HFFc6 (cell line): ENCODE measurements at regions not wholly inside any gene's neighbourhood (a gene's known extent, or its start where the extent isn't known, plus 50 kb on each side); places are given as distances from the start of the nearest gene placed in this dataset.
"Not testable (repeated sequence)": the region's sequence is repeated elsewhere in the genome, so short reads cannot be mapped to it uniquely, and the experiment has no call there.

Experiments
- DNase-seq: peaks from one replicate; pipeline ENCODE4 v3.0.0-alpha.2; 2018
- H3K27ac Mint-ChIP-seq: 2 replicates; pipeline ENCODE4 v1.8.0; 2020; ENCODE audit warnings: mild to moderate bottlenecking, mixed read lengths
- H3K27me3 Mint-ChIP-seq: 2 replicates; pipeline ENCODE4 v1.8.0; 2021; ENCODE audit warnings: mild to moderate bottlenecking, moderate library complexity, mixed read lengths; ENCODE audit not compliant: insufficient read depth
- H3K36me3 Mint-ChIP-seq: 2 replicates; pipeline ENCODE4 v1.8.0; 2021; ENCODE audit warnings: low read depth, mixed read lengths
- H3K4me1 Mint-ChIP-seq: 2 replicates; pipeline ENCODE4 v1.8.0; 2020; ENCODE audit warnings: low read depth, mixed read lengths
- H3K4me3 Mint-ChIP-seq: 2 replicates; pipeline ENCODE4 v1.8.0; 2020; ENCODE audit warnings: mild to moderate bottlenecking, moderate library complexity, mixed read lengths
- H3K9me3 Mint-ChIP-seq: 2 replicates; pipeline ENCODE4 v1.8.0; 2020; ENCODE audit warnings: mild to moderate bottlenecking, mixed read lengths
- TF ChIP-seq, protein P1 (sequence below): fragments of 200-600 bp; sonication (generic); IDR thresholded peaks from 2 replicates; pipeline ENCODE4 v1.5.0; 2021; ENCODE audit warnings: antibody characterized with exemption, mild to moderate bottlenecking

DNA sequence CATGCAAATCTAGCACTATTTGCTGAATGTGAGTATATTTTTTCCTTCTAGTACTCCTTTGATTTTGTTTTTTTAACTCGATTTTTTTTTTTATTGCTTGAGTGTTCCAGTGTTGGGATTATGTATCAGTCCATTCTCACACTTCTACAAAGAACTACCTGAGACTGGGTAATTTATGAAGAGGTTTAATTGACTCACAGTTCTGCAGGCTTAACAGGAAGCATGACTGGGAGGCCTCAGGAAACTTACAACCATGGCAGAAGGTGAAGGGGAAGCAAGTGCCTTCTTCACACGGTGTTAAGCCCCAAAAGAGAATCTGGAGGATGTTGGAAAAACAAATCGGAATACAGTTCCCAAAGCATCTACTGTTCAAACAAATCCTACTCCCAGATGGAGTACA, 69.1 kb downstream of the ZNF518B start:
- not testable (repeated sequence) for H3K36me3 Mint-ChIP-seq, H3K4me1 Mint-ChIP-seq, H3K4me3 Mint-ChIP-seq, H3K27ac Mint-ChIP-seq, H3K27me3 Mint-ChIP-seq, DNase-seq, H3K9me3 Mint-ChIP-seq

DNA sequence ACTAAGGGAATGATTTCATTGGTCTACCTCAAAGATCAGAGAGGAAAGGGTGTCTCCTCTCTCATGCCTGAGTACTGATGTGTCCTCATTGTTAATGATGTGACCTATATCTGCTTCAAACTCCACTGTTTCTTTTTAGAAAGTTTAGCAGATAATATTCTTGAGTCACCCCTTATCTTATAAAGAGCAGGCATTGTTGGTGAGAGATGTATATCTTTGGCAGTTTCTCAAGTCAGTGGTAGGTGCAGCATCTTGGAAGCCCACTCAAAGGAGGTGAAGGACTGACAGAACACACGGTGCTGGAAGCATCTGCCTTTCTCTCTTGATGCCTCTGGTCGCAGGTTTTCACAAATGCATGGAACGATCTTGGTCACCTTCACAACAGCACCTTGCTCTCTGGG, 71.2 kb downstream of the ZNF518B start:
- no peak for DNase-seq
- TF ChIP-seq, protein P1, sequence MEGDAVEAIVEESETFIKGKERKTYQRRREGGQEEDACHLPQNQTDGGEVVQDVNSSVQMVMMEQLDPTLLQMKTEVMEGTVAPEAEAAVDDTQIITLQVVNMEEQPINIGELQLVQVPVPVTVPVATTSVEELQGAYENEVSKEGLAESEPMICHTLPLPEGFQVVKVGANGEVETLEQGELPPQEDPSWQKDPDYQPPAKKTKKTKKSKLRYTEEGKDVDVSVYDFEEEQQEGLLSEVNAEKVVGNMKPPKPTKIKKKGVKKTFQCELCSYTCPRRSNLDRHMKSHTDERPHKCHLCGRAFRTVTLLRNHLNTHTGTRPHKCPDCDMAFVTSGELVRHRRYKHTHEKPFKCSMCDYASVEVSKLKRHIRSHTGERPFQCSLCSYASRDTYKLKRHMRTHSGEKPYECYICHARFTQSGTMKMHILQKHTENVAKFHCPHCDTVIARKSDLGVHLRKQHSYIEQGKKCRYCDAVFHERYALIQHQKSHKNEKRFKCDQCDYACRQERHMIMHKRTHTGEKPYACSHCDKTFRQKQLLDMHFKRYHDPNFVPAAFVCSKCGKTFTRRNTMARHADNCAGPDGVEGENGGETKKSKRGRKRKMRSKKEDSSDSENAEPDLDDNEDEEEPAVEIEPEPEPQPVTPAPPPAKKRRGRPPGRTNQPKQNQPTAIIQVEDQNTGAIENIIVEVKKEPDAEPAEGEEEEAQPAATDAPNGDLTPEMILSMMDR: no peak
- Mint-ChIP-seq H3K27ac (no peak overlapping the region), H3K9me3 (no peaks in the 10 kb centered on the region), H3K36me3 (no peaks in the 10 kb centered on the region), H3K27me3 (peaks cover 28% of the 10 kb centered on the region), H3K4me1 (no peaks in the 10 kb centered on the region), H3K4me3 (no peak overlapping the region)

DNA sequence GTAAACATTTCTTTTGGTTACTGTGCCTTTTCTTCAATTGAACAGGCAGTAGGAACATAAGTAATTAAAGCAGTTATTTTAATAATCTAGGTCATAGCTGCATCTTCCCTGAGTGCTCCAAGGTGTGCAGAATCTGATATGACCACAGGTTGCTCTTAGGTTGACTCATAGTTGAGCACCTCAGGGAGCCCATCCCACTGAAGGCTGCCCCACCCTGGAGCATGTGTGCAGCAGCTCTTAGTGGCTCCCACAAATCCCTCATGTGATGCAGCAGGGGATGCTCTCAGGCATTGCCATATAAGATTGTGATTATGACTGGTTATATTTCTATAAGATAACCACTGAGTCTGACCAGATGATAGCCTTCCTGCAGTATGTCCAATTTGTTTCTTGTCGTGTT, 72.3 kb downstream of the ZNF518B start:
- Mint-ChIP-seq H3K27ac (no peak overlapping the region), H3K27me3 (peaks cover 28% of the 10 kb centered on the region), H3K9me3 (no peaks in the 10 kb centered on the region), H3K36me3 (no peaks in the 10 kb centered on the region), H3K4me3 (no peak overlapping the region), H3K4me1 (no peaks in the 10 kb centered on the region)
- DNase-seq: no peak
- TF ChIP-seq, protein P1: no peak

DNA sequence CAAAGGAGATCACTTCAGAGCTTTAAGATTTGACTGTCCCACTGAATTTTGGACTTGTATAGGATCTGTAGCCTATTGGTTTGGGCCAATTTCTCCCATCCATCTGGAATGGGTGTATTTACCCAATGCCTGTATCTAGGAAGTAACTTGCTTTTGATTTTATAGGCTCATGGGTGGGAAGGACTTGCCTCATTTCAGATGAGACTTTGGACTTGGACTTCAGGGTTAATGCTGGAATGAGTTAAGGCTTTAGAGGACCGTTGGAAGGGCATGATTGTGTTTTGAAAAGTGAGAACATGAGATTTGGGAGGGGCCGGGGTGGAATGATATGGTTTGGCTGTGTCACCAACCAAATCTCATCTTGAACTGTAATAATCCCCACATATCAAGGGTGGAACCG, 73.8 kb downstream of the ZNF518B start:
- Mint-ChIP-seq H3K27me3 (peaks cover 28% of the 10 kb centered on the region), H3K9me3 (no peaks in the 10 kb centered on the region), H3K36me3 (no peaks in the 10 kb centered on the region), H3K4me1 (no peaks in the 10 kb centered on the region), H3K27ac (no peak overlapping the region), H3K4me3 (no peak overlapping the region)
- TF ChIP-seq, protein P1: no peak
- no peak for DNase-seq

DNA sequence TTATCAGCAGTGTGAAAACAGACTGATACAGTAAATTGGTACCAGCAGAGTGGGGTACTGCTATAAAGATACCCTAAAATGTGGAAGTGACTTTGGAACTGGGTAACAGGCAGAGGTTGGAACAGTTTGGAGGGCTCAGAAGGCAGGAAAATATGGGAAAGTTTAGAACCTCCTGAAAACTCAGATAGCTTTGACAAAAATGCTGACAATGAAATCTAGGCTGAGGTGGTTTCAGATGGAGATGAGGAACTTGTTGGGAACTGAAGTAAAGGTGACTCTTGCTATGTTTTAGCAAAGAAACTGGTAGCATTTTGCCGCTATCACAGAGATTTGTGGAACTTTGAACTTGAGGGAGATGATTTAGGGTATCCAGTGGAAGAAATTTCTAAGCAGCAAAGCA, 75.1 kb downstream of the ZNF518B start:
- not testable (repeated sequence) for DNase-seq, H3K27ac Mint-ChIP-seq, H3K4me1 Mint-ChIP-seq, H3K36me3 Mint-ChIP-seq, H3K4me3 Mint-ChIP-seq, H3K9me3 Mint-ChIP-seq
- H3K27me3 Mint-ChIP-seq: peaks cover 35% of the 10 kb centered on the region

DNA sequence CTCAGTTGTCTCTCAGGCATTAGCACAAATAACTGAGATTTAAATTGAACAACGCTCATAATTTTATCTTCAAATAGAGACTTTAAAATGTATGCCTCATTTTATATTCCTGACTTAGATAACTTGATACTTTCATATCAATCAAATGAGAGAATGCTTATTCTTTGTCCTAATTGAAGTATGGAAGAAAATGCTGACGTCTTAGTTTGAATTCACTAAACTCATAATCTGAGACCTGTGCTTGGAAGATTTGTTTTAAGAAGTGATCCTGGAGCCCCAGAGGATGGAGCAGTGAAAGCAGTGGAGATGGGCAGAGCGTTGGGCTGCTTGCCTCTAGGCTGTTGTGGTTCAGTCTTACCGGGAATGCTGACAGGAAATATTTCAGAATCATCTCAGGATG, 76.1 kb downstream of the ZNF518B start:
- no peak overlapping the region for H3K4me3 Mint-ChIP-seq
- no peaks in the 10 kb centered on the region for H3K9me3 Mint-ChIP-seq
- no peaks in the 10 kb centered on the region for H3K4me1 Mint-ChIP-seq
- H3K36me3 Mint-ChIP-seq: no peaks in the 10 kb centered on the region
- no peak overlapping the region for H3K27ac Mint-ChIP-seq
- TF ChIP-seq, protein P1: no peak
- no peak for DNase-seq
- H3K27me3 Mint-ChIP-seq: peaks cover 32% of the 10 kb centered on the region

DNA sequence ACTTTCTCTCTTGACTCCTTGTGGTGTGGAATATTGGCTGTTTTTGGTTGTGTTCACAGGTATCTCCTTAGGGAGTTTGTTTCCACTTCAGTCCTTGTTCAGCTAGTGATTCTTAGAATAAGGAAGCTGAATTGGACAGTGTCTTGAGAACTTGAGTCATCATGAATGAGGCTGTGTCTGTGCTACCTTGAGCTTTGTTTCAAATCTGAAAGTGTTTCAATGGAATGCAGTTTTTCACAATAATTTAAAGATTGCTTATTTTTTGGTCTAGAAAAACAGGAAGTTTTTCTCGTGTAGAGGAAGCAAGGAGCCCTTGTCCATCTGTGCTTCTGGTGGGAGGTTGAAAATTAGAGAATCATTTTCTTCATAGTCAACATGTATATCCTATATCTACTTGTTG, 76.5 kb downstream of the ZNF518B start:
- no peaks in the 10 kb centered on the region for H3K9me3 Mint-ChIP-seq

More for the DNA sequence above, 76.5 kb downstream of the ZNF518B start:
- Mint-ChIP-seq H3K27ac (no peak overlapping the region), H3K4me1 (no peaks in the 10 kb centered on the region), H3K36me3 (no peaks in the 10 kb centered on the region), H3K27me3 (peaks cover 35% of the 10 kb centered on the region), H3K4me3 (no peak overlapping the region)
- TF ChIP-seq, protein P1: no peak
- DNase-seq: no peak
